OCI-LY7 (cell line): ENCODE measurements at regions not wholly inside any gene's neighbourhood (a gene's known extent, or its start where the extent isn't known, plus 50 kb on each side); places are given as distances from the start of the nearest gene placed in this dataset.

ENCODE experiments used
- BruUV-seq: library from RNA; stranded (reverse); fragments of 400-500 nt; replicated peaks from 2 replicates; lab custom pipeline; 2021; lab: Mats Ljungman, UMichigan
- CTCF ChIA-PET: fragments of 300-600 bp; sonication (Branson Sonifier 250); formaldehyde crosslinking; loops from one replicate; lab custom pipeline; 2022; ENCODE audit warnings: antibody characterized with exemption; ENCODE audit not compliant: unreplicated experiment; lab: Charles Lee
- POLR2A ChIA-PET: fragments of 300-600 bp; sonication (Branson Sonifier 250); formaldehyde crosslinking; loops from one replicate; lab custom pipeline; 2022; ENCODE audit warnings: antibody characterized with exemption; lab: Charles Lee
- DNase-seq: peaks from one replicate; pipeline ENCODE4 v3.0.0-alpha.2; 2015; ENCODE audit warnings: low spot score
- H2AFZ ChIP-seq: fragments of 200-600 bp; sonication (generic), shearing (Covaris generic); 2 replicates; pipeline ENCODE4 v1.6.1; 2014; ENCODE audit warnings: mild to moderate bottlenecking, antibody characterized with exemption, low read length, moderate library complexity
- H3K27ac ChIP-seq: fragments of 200-600 bp; sonication (generic); 2 replicates; pipeline ENCODE4 v1.5.1; 2014; ENCODE audit warnings: mixed run types, low read depth, mild to moderate bottlenecking, moderate library complexity, low read length, inconsistent platforms; ENCODE audit not compliant: poor library complexity, severe bottlenecking
- H3K36me3 ChIP-seq: fragments of 200-600 bp; sonication (generic); 2 replicates; pipeline ENCODE4 v1.6.1; 2014; ENCODE audit warnings: mild to moderate bottlenecking, antibody characterized with exemption, low read length, moderate library complexity, mixed read lengths; ENCODE audit not compliant: insufficient read depth
- H3K4me1 ChIP-seq: fragments of 200-600 bp; sonication (generic); 2 replicates; pipeline ENCODE4 v1.5.1; 2014; ENCODE audit warnings: mild to moderate bottlenecking, low read length; ENCODE audit not compliant: insufficient read depth, poor library complexity, severe bottlenecking
- H3K4me2 ChIP-seq: fragments of 200-600 bp; sonication (generic); 2 replicates; pipeline ENCODE4 v1.6.1; 2014; ENCODE audit warnings: mild to moderate bottlenecking, low read length
- H3K4me3 ChIP-seq: fragments of 200-600 bp; sonication (generic); 2 replicates; pipeline ENCODE4 v1.5.1; 2014; ENCODE audit warnings: mild to moderate bottlenecking, low read depth, low read length; ENCODE audit not compliant: poor library complexity, severe bottlenecking
- H3K79me2 ChIP-seq: fragments of 200-600 bp; sonication (generic); 2 replicates; pipeline ENCODE4 v1.6.1; 2016; ENCODE audit warnings: low read depth, mild to moderate bottlenecking, low read length, moderate library complexity, mixed read lengths; ENCODE audit not compliant: insufficient read depth
- H3K9me2 ChIP-seq: fragments of 200-600 bp; sonication (generic); 2 replicates; pipeline ENCODE4 v1.6.1; 2016; ENCODE audit warnings: mild to moderate bottlenecking, low read length, mixed read lengths; ENCODE audit not compliant: insufficient read depth
- H3K9me3 ChIP-seq: fragments of 200-600 bp; sonication (generic); 2 replicates; pipeline ENCODE4 v1.6.1; 2014; ENCODE audit warnings: mild to moderate bottlenecking, mixed run types, low read length, mixed read lengths
- H4K20me1 ChIP-seq: fragments of 200-600 bp; sonication (generic); 2 replicates; pipeline ENCODE4 v1.6.1; 2014; ENCODE audit warnings: mild to moderate bottlenecking, antibody characterized with exemption, low read length, moderate library complexity, mixed read lengths; ENCODE audit not compliant: insufficient read depth
- CTCF ChIP-seq: fragments of 200-600 bp; sonication (generic); conservative IDR thresholded peaks from 2 replicates; pipeline ENCODE4 v1.5.1; 2014; ENCODE audit warnings: mild to moderate bottlenecking, antibody characterized with exemption, low read length, moderate library complexity, mixed read lengths
- EZH2phosphoT487 ChIP-seq: fragments of 200-600 bp; sonication (generic); IDR thresholded peaks from 2 replicates; pipeline ENCODE4 v1.6.1; 2018; ENCODE audit warnings: low read depth, borderline replicate concordance, mild to moderate bottlenecking, mixed run types, antibody characterized with exemption, low read length, moderate library complexity, mixed read lengths
- intact Hi-C: fragments of 100-400 bp; cut with micrococcal nuclease; formaldehyde crosslinking; loops from one replicate; pipeline ENCODE4 v1.10.0; 2022; ENCODE audit not compliant: unreplicated experiment

- no peak for TF ChIP-seq EZH2phosphoT487
- no peak for TF ChIP-seq CTCF
- Histone ChIP-seq H3K9me2 (no peaks in the 10 kb centered on the region), H3K9me3 (no peaks in the 10 kb centered on the region), H3K4me2 (no peak overlapping the region), H2AFZ (no peak overlapping the region), H3K27ac (no peak overlapping the region), H3K4me3 (no peak overlapping the region), H3K79me2 (no peaks in the 10 kb centered on the region), H3K4me1 (no peaks in the 10 kb centered on the region), H4K20me1 (no peaks in the 10 kb centered on the region), H3K36me3 (no peaks in the 10 kb centered on the region)
- BruUV-seq: no TSS peak
- intact Hi-C loops: no loop called here
- POLR2A ChIA-PET: no interaction called here
- CTCF ChIA-PET: no interaction called here
- DNase-seq: no peak
Observed at GRCh38 chr18:66324616-66325015, 279.3 kb downstream of the CDH19 start.

- ChIA-PET CTCF (no interaction called here), POLR2A (no interaction called here)
- Histone ChIP-seq H3K4me2 (no peak overlapping the region), H2AFZ (no peak overlapping the region), H3K36me3 (no peaks in the 10 kb centered on the region), H3K4me1 (no peaks in the 10 kb centered on the region), H3K9me2 (no peaks in the 10 kb centered on the region), H3K4me3 (no peak overlapping the region), H3K9me3 (no peaks in the 10 kb centered on the region), H3K27ac (no peak overlapping the region), H4K20me1 (no peaks in the 10 kb centered on the region), H3K79me2 (no peaks in the 10 kb centered on the region)
- no TSS peak for BruUV-seq
- intact Hi-C loops: no loop called here
- TF ChIP-seq CTCF (no peak), EZH2phosphoT487 (no peak)
- no peak for DNase-seq
Observed at GRCh38 chr18:66317243-66318090, 286.4 kb downstream of the CDH19 start.

- DNase-seq: no peak
- no peaks in the 10 kb centered on the region for H4K20me1 ChIP-seq
- intact Hi-C loops: no loop called here
- H3K4me3 ChIP-seq: no peak overlapping the region
- no peak for TF ChIP-seq CTCF
- TF ChIP-seq EZH2phosphoT487: no peak
- no peaks in the 10 kb centered on the region for H3K9me3 ChIP-seq
- H3K4me2 ChIP-seq: no peak overlapping the region
- H3K27ac ChIP-seq: no peak overlapping the region
- BruUV-seq: no TSS peak
- no peaks in the 10 kb centered on the region for H3K36me3 ChIP-seq
- POLR2A ChIA-PET: no interaction called here
- CTCF ChIA-PET: no interaction called here
- H3K9me2 ChIP-seq: no peaks in the 10 kb centered on the region
- H2AFZ ChIP-seq: no peak overlapping the region
- no peaks in the 10 kb centered on the region for H3K79me2 ChIP-seq
- H3K4me1 ChIP-seq: no peaks in the 10 kb centered on the region
Observed at GRCh38 chr18:66316701-66317100, 287.2 kb downstream of the CDH19 start.
